AG04450 (cell line): ENCODE measurements at regions not wholly inside any gene's neighbourhood (a gene's known extent, or its start where the extent isn't known, plus 50 kb on each side); places are given as distances from the start of the nearest gene placed in this dataset.
"Not testable (repeated sequence)": the region's sequence is repeated elsewhere in the genome, so short reads cannot be mapped to it uniquely, and the experiment has no call there.

ENCODE experiments used
- CTCF ChIA-PET: fragments of 300-600, 350-600 bp; formaldehyde crosslinking; extraction: SDS; loops from one replicate; lab custom pipeline; 2022; ENCODE audit warnings: antibody characterized with exemption, inconsistent platforms; lab: Charles Lee
- POLR2A ChIA-PET: fragments of 350-600 bp; formaldehyde crosslinking; extraction: SDS; loops from one replicate; lab custom pipeline; 2021; ENCODE audit warnings: antibody characterized with exemption, inconsistent platforms; lab: Yijun Ruan, JAX
- DNase-seq: peaks from one replicate; pipeline ENCODE4 v3.0.0-alpha.2; 2011; ENCODE audit warnings: low read depth, low spot score
- H3K27ac ChIP-seq: one replicate; pipeline ENCODE4 v1.5.1; 2012; ENCODE audit warnings: low read depth, low read length, control low read depth
- H3K27me3 ChIP-seq: one replicate; pipeline ENCODE4 v1.6.0; 2012; ENCODE audit warnings: low read length; ENCODE audit not compliant: control insufficient read depth, insufficient read depth
- H3K4me3 ChIP-seq: 2 replicates; pipeline ENCODE4 v1.5.1; 2011; ENCODE audit warnings: mild to moderate bottlenecking, low read depth, low read length, control low read depth
- H3K9me3 ChIP-seq: 2 replicates; pipeline ENCODE4 v1.5.1; 2012; ENCODE audit warnings: low read length; ENCODE audit not compliant: control insufficient read depth, insufficient read depth
- TF ChIP-seq, protein P1 (sequence below): IDR thresholded peaks from 2 replicates; pipeline ENCODE4 v1.5.1; 2011; ENCODE audit warnings: low read depth, low read length, control low read depth, inconsistent platforms

DNA sequence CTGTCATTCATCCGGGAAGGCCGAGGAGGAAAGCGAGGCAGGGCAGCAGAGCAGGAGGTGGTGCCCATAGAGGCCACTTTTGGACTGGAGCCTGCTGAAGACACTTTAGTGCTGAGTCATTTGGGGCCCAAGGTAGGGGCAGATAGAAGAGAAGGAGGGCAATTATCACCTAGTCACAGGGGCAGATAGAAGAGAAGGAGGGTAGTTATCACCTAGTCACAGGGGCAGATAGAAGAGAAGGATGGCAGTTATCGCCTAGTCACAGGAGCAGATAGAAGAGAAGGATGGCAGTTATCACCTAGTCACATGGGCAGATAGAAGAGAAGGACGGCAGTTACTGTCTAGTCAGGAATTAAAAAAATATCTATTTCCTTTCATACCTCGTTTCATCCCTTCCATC, 1372.6 kb downstream of the FOXD4L5 start:
- H3K27ac ChIP-seq, H3K4me3 ChIP-seq, POLR2A ChIA-PET, H3K27me3 ChIP-seq, DNase-seq, CTCF ChIA-PET, H3K9me3 ChIP-seq: not testable (repeated sequence)

DNA sequence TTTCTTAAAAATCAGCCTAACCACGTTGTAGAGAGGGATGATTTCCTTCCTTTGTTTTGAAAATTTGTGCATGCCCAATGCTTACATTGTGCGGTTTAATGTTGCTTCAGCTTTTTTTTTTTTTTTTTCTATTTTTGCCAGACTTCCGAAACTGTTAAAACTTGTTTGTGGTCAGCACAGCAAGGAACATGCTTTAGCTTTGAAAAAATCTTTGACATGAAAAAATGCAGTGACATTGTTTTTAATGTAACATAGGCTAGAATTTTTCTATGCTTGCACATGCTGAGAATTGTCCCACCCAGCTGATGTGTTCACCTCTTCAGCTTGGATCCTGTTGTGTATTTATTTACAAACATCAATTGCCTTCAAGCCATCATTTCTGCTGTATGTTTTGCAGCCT, 1375.9 kb downstream of the FOXD4L5 start:
- H3K27ac ChIP-seq, DNase-seq, H3K27me3 ChIP-seq, CTCF ChIA-PET, H3K4me3 ChIP-seq, POLR2A ChIA-PET, H3K9me3 ChIP-seq: not testable (repeated sequence)

DNA sequence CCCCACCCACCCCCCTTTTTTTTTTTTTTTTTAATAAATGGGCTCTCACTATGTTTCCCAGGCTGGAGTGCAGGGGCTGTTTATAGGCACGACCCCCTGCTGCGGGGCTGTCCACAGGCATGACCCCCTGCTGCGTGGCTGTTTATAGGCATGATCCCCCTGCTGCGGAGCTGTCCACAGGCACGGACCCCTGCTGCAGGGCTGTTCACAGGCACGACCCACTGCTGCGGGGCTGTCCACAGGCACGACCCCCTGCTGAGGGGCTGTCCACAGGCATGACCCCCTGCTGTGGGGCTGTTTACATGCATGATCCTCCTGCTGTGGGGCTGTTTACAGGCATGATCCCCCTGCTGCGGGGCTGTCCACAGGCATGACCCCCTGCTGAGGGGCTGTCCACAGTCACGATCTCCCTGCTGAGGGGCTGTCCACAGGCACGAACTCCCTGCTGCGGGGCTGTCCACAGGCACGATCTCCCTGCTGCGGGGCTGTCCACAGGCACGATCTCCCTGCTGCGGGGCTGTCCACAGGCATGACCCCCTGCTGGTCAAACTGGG, 1385.3 kb downstream of the FOXD4L5 start:
- CTCF ChIA-PET, H3K27ac ChIP-seq, POLR2A ChIA-PET, H3K4me3 ChIP-seq, H3K27me3 ChIP-seq, DNase-seq: not testable (repeated sequence)
- peaks cover 11% of the 10 kb centered on the region for H3K9me3 ChIP-seq

DNA sequence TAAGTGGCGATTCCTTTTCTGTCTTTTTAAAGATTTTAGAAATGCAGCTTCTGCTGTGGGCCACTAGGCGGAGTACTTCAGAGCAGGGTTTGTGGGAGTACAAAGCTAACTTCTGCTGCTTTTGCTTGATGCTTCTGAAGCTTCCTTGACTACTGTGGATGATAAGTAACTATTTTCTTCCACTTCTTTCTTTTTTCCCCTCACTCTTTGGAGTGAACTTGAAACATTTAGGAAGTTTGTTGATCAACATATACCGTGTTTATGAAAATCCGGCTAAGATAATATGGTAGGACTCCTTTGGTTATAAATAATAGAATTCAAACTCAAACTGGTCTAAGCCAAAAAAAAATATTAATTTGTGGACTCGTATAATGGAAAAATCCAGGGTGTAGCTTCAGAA, 1403.6 kb downstream of the FOXD4L5 start:
- H3K9me3 ChIP-seq, POLR2A ChIA-PET, CTCF ChIA-PET, H3K27me3 ChIP-seq, H3K4me3 ChIP-seq, H3K27ac ChIP-seq, DNase-seq: not testable (repeated sequence)

DNA sequence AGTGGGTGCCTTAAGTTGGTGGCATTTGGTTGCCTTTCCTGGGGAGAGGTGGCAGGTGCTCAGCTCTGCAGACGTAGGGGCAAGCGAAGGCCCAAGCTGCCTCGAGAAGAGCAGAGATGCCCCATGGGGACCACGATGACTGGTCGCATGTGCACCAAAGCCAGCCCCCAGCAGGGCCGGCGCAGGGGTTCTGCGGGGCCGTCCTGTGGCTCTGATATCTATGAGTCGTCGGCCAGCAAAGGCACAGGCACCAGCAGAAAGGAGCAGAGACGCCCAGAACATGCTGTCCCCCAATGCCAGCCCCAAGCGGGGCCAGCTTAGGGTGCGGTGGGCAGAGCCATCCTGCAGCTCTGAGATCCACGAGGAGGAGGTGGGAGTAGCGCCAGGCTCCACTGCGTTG, 1408.6 kb downstream of the FOXD4L5 start:
- CTCF ChIA-PET, POLR2A ChIA-PET, DNase-seq, H3K27me3 ChIP-seq, H3K27ac ChIP-seq, H3K9me3 ChIP-seq, H3K4me3 ChIP-seq: not testable (repeated sequence)

DNA sequence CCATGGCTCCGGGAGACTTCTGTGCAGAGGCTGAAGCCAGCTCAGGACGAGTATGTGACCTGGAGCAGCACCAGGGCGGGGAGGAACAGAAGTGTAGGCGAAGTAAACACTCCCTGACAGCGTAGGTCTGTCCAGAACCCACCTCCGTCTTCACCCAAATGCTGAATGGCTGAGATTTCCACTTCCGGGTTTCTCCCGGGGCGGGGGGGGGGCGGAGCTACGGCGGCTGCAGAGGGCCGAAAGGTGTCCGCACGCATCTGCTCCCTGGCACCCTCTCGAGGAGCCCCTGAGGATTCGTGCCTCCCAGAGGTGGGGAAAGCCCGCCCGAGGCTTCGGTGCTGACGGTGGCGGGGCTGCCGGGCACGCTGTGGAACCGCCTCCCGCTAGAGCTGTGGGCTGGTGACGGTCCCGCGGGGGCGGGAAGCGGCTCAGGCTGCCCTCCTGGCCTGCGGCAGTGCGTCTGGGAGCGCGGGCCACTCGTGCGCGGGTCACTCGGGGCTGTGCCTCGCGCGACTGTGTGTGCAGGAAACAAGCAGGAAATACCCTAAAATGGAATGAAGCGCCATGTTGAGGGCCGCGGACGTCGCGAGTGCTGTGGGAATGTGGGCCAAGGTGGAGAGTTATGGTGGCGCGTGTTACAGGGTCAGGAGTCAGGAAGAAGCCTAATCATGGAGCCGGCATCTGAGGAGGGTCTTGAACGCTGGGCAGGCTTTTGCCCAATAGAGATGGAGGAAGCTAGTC, 1425.4 kb downstream of the FOXD4L5 start:
- ChIA-PET CTCF (no interaction called here), POLR2A (no interaction called here)
- TF ChIP-seq, protein P1, sequence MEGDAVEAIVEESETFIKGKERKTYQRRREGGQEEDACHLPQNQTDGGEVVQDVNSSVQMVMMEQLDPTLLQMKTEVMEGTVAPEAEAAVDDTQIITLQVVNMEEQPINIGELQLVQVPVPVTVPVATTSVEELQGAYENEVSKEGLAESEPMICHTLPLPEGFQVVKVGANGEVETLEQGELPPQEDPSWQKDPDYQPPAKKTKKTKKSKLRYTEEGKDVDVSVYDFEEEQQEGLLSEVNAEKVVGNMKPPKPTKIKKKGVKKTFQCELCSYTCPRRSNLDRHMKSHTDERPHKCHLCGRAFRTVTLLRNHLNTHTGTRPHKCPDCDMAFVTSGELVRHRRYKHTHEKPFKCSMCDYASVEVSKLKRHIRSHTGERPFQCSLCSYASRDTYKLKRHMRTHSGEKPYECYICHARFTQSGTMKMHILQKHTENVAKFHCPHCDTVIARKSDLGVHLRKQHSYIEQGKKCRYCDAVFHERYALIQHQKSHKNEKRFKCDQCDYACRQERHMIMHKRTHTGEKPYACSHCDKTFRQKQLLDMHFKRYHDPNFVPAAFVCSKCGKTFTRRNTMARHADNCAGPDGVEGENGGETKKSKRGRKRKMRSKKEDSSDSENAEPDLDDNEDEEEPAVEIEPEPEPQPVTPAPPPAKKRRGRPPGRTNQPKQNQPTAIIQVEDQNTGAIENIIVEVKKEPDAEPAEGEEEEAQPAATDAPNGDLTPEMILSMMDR: no peak
- DNase-seq: no peak
- Histone ChIP-seq H3K4me3 (no peak overlapping the region), H3K27ac (no peak overlapping the region), H3K9me3 (peaks cover 14% of the 10 kb centered on the region; the same call in 1 of the 2 replicates), H3K27me3 (no peaks in the 10 kb centered on the region)

DNA sequence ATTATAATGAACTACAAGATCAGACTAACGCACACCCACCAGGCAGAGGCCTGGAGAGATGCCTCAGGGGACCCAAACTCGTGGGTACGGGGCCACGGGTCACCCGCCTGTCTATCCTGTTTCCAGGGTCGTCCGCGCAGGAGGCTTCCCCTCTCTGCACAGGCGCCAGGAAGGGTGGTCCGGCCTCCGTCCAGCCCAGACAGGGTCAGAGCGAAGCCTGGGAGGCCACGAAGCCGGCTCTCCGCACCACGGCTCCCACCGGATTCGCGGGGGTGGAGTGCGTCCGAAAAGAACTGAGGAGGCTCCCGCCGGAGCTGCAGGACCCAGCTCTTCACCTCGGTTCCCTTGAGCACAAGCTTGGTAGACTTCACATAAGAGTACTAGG, 1425.9 kb downstream of the FOXD4L5 start:
- H3K9me3 ChIP-seq: peaks cover 14% of the 10 kb centered on the region; the same call in 1 of the 2 replicates
- POLR2A ChIA-PET, H3K27ac ChIP-seq, H3K4me3 ChIP-seq, H3K27me3 ChIP-seq, CTCF ChIA-PET, DNase-seq: not testable (repeated sequence)

DNA sequence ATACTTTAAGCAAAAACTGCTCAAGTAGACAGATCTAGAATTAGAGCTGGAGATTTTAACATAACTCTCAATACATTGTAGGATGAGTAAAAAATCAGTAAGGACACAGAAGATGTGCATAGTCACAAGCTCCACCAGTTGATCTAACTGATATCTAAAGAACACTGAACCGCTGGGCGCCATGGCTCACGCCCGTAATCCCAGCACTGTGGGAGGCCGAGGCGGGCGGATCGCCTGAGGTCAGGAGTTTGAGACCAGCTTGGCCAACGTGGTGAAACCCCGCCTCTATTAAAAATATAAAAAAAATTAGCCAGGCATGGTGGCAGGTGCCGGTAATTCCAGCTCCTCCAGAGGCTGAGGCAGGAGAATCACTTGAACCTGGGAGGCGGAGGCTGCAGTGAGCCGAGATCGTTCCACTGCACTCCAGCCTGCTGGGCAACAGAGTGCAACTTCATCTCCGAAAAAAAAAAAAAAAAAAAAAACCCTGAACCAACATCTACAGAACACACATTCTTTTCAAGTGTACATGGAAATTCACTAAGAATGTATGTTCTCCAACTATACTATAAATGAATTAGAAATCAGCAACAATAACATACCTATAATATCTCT, 1431.8 kb downstream of the FOXD4L5 start:
- DNase-seq, CTCF ChIA-PET, H3K4me3 ChIP-seq, H3K9me3 ChIP-seq, POLR2A ChIA-PET, H3K27ac ChIP-seq, H3K27me3 ChIP-seq: not testable (repeated sequence)

DNA sequence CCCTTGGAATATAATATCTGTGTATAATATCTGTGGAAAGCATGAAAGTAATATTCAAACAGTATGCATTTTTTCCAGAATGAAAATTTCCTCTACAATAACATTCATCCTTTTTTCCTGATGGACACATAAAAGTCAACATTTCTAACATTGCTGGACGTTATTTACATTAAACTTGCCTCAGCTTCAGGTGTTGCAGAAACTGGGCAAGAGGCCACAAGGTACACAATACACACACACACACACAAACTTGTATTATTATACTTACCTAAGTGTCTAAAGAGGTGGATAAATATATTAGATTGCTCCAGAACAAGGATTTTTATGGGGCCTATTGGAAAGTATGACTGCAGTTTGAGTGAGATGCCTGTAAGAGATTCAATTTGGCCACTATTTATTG, 1460.2 kb downstream of the FOXD4L5 start:
- H3K4me3 ChIP-seq, H3K9me3 ChIP-seq, CTCF ChIA-PET, POLR2A ChIA-PET, H3K27ac ChIP-seq, DNase-seq, H3K27me3 ChIP-seq: not testable (repeated sequence)

DNA sequence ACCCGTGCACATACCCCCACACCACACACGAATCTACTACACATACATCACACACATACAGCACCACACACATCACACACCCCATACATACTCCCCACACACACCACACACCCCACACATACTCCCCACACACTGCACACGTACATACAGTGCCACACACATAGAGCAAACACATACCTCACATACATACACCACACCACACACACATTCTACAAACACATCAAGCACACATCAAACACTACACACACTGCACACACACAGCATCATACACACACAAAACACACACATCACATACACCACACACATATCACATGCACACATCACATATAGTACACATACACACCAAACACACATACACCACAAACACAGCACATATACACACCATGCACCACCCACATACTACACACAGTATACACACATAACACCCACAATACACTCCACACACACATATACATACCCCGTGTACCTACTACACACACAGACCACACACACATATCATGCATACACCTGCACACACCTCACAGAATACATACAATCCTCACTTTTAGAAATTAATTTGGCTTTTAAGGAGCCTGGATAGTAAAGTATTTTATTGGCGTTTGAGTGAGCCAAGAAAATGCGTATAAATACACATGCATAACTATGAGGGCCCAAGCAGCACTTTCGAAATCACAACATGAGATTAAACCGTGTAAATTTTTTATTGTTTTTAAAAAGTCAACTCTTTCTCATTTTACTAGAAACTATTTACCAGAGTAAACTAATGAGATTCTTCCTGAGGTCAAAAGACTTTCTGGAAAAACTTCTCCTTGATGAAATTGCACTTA, 1461.4 kb downstream of the FOXD4L5 start:
- peaks cover 12% of the 10 kb centered on the region for H3K9me3 ChIP-seq
- POLR2A ChIA-PET, H3K27ac ChIP-seq, CTCF ChIA-PET, H3K4me3 ChIP-seq, H3K27me3 ChIP-seq, DNase-seq: not testable (repeated sequence)
